GM23248 (cell line): ENCODE measurements at regions not wholly inside any gene's neighbourhood (a gene's known extent, or its start where the extent isn't known, plus 50 kb on each side); places are given as distances from the start of the nearest gene placed in this dataset.

Experiments used
- EZH2 ChIP-seq: fragments of 200-600 bp; sonication (generic); IDR thresholded peaks from 2 replicates; pipeline ENCODE4 v1.6.1; 2018; ENCODE audit warnings: antibody characterized with exemption, mild to moderate bottlenecking; ENCODE audit not compliant: insufficient read depth, poor library complexity, severe bottlenecking
- EZH2phosphoT487 ChIP-seq: fragments of 200-600 bp; sonication (generic); IDR thresholded peaks from 2 replicates; pipeline ENCODE4 v1.6.1; 2018; ENCODE audit warnings: antibody characterized with exemption, moderate library complexity, mild to moderate bottlenecking, low read depth; ENCODE audit not compliant: insufficient read depth

DNA sequence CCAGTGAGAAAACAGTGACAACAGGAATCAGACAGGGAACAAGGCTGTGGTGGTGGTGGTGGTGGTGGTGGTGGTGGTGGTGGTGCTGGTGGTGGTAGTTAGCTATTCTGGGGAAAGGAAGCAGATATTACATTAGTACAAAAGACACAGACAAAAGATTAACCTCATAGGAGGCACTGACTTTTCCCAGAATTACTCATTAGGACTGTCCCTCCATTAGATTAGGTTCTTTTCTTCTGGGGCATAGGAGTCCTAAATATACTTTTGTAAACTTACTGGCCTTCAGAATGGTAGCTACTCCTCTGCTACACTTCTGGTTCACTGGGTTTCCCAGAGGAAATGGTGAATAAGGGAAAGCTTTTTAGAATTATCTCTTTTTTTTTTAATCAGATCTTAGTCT, 156.6 kb upstream of the SEMA3D start:
- TF ChIP-seq EZH2phosphoT487 (no peak), EZH2 (no peak)
